Activated naive CD8-positive, alpha-beta T cell (primary cell): ENCODE measurements at regions not wholly inside any gene's neighbourhood (a gene's known extent, or its start where the extent isn't known, plus 50 kb on each side); places are given as distances from the start of the nearest gene placed in this dataset.
"Not testable (repeated sequence)": the region's sequence is repeated elsewhere in the genome, so short reads cannot be mapped to it uniquely, and the experiment has no call there.

Experiments used
- H3K27ac Mint-ChIP-seq: one replicate; pipeline ENCODE4 v1.8.0; 2021; ENCODE audit warnings: mixed read lengths
- H3K27me3 Mint-ChIP-seq: one replicate; pipeline ENCODE4 v1.8.0; 2021; ENCODE audit warnings: mixed read lengths
- H3K36me3 Mint-ChIP-seq: one replicate; pipeline ENCODE4 v1.8.0; 2021; ENCODE audit warnings: mixed read lengths
- H3K4me1 Mint-ChIP-seq: one replicate; pipeline ENCODE4 v1.8.0; 2021; ENCODE audit warnings: low read depth, mixed read lengths
- H3K4me3 Mint-ChIP-seq: one replicate; pipeline ENCODE4 v1.8.0; 2021; ENCODE audit warnings: mild to moderate bottlenecking, mixed read lengths
- H3K9me3 Mint-ChIP-seq: one replicate; pipeline ENCODE4 v1.8.0; 2021; ENCODE audit warnings: low read depth, mixed read lengths

- not testable (repeated sequence) for H3K36me3 Mint-ChIP-seq, H3K27me3 Mint-ChIP-seq, H3K9me3 Mint-ChIP-seq, H3K4me1 Mint-ChIP-seq, H3K27ac Mint-ChIP-seq, H3K4me3 Mint-ChIP-seq
Observed at GRCh38 chr7:35978816-35979640, 174.0 kb upstream of the EEPD1 start.

- H3K4me3 Mint-ChIP-seq: no peak overlapping the region
- no peaks in the 10 kb centered on the region for H3K9me3 Mint-ChIP-seq
- H3K36me3 Mint-ChIP-seq: no peaks in the 10 kb centered on the region
- H3K27ac Mint-ChIP-seq: no peak overlapping the region
- no peaks in the 10 kb centered on the region for H3K4me1 Mint-ChIP-seq
- no peaks in the 10 kb centered on the region for H3K27me3 Mint-ChIP-seq
Observed at GRCh38 chr7:35982600-35982999, 170.5 kb upstream of the EEPD1 start.

- no peaks in the 10 kb centered on the region for H3K27me3 Mint-ChIP-seq
- H3K27ac Mint-ChIP-seq: no peak overlapping the region
- H3K4me3 Mint-ChIP-seq: no peak overlapping the region
- H3K9me3 Mint-ChIP-seq: no peaks in the 10 kb centered on the region
- no peaks in the 10 kb centered on the region for H3K36me3 Mint-ChIP-seq
- no peaks in the 10 kb centered on the region for H3K4me1 Mint-ChIP-seq
Observed at GRCh38 chr7:35983626-35984025, 169.4 kb upstream of the EEPD1 start.

GRCh38 chr7:35985126-35985754, 167.8 kb upstream of the EEPD1 start:
- Mint-ChIP-seq H3K9me3 (no peaks in the 10 kb centered on the region), H3K27me3 (no peaks in the 10 kb centered on the region), H3K4me1 (no peaks in the 10 kb centered on the region), H3K27ac (no peak overlapping the region), H3K36me3 (no peaks in the 10 kb centered on the region), H3K4me3 (no peak overlapping the region)

DNA sequence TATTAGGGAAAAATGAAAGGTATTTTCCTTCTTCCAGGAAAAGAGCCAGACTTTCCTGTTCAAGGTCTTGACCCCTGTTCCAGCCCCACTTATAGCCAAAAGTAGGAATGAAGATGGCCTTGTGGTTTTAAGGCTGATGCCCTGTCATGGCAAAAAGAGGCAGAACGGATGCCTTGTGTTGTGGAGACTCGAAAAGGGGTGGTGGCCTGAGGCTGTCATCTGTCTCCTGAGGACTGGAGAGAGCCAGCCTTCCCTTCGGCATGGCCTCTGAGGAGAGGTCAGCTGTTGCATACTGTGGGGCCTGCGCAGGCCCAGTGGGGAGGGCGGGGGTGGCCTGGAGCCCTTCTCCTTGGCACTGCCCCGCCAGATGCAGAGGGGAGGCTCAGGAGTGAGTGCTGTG, 166.0 kb upstream of the EEPD1 start:
- H3K27ac Mint-ChIP-seq: no peak overlapping the region
- H3K4me1 Mint-ChIP-seq: peaks cover 7% of the 10 kb centered on the region
- no peaks in the 10 kb centered on the region for H3K9me3 Mint-ChIP-seq
- no peaks in the 10 kb centered on the region for H3K27me3 Mint-ChIP-seq
- H3K4me3 Mint-ChIP-seq: no peak overlapping the region
- H3K36me3 Mint-ChIP-seq: no peaks in the 10 kb centered on the region

DNA sequence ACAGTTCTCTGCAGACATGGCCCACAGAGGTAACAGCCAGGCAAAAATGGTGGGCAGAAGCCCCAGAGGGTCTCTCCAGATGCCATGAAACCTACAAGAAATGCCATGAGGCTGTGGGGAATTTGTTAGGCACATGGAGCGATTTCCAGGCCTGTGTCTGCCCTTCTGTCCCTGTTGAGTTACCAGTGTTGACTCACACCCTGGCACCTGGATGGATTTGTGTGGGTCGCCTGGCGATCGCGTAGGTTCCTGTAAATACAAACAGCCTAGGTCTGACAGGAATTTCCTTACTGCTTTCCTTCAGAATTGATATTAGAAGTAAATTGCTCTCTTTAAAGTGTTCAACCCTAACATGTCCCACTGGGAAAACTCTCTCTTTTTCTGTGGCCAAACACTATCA, 164.9 kb upstream of the EEPD1 start:
- H3K9me3 Mint-ChIP-seq: no peaks in the 10 kb centered on the region
- H3K4me3 Mint-ChIP-seq: no peak overlapping the region
- H3K36me3 Mint-ChIP-seq: no peaks in the 10 kb centered on the region
- no peak overlapping the region for H3K27ac Mint-ChIP-seq
- no peaks in the 10 kb centered on the region for H3K27me3 Mint-ChIP-seq
- peaks cover 7% of the 10 kb centered on the region for H3K4me1 Mint-ChIP-seq

GRCh38 chr7:35988818-35989217, 164.2 kb upstream of the EEPD1 start:
- Mint-ChIP-seq H3K9me3 (no peaks in the 10 kb centered on the region), H3K4me1 (peaks cover 7% of the 10 kb centered on the region), H3K4me3 (no peak overlapping the region), H3K27ac (no peak overlapping the region), H3K27me3 (no peaks in the 10 kb centered on the region), H3K36me3 (no peaks in the 10 kb centered on the region)

GRCh38 chr7:35991511-35992232, 161.4 kb upstream of the EEPD1 start:
- H3K9me3 Mint-ChIP-seq: no peaks in the 10 kb centered on the region
- no peak overlapping the region for H3K4me3 Mint-ChIP-seq

DNA sequence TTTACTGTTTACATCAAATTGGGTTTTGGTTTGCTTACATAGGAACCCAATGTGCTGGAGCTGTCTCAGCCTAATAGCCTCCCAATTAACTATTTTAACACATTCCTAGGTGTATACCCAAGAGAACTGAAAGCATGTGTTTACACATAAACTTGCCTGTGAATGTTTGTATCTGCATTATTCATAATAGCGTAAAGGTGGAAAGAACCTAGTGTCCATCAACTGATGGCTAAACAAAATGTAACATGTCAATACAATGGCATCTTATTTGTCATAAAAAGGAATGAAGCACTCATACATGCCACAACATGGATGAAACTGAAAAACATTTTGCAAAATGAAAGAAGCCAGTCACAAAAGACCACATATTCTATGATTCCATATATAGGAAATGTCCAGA, 160.6 kb upstream of the EEPD1 start:
- Mint-ChIP-seq H3K4me1 (peaks cover 7% of the 10 kb centered on the region), H3K9me3 (no peaks in the 10 kb centered on the region), H3K27ac (no peak overlapping the region), H3K4me3 (no peak overlapping the region), H3K36me3 (no peaks in the 10 kb centered on the region), H3K27me3 (no peaks in the 10 kb centered on the region)

More at GRCh38 chr7:35991511-35992232, 161.4 kb upstream of the EEPD1 start:
- H3K36me3 Mint-ChIP-seq: no peaks in the 10 kb centered on the region
- H3K27me3 Mint-ChIP-seq: no peaks in the 10 kb centered on the region
- peaks cover 7% of the 10 kb centered on the region for H3K4me1 Mint-ChIP-seq
- no peak overlapping the region for H3K27ac Mint-ChIP-seq

DNA sequence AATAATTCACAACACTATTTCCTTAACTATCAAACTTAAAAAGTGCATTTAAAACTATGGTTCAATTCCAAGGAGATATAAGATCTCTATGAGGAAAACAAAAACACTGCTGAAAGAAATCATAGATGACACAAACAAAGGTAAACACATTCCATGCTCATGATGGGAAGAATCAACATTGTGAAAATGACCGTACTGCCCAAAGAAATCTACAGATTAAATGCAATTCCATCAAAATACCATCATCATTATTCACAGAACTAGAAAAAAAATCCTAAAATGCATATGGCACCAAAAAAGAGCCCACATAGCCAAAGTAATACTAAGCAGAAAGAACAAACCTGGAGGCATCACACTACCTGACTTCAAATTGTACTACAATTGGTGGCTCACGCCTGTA, 159.9 kb upstream of the EEPD1 start:
- H3K27ac Mint-ChIP-seq: no peak overlapping the region
- H3K36me3 Mint-ChIP-seq: no peaks in the 10 kb centered on the region
- H3K4me1 Mint-ChIP-seq: peaks cover 7% of the 10 kb centered on the region
- no peaks in the 10 kb centered on the region for H3K9me3 Mint-ChIP-seq
- H3K27me3 Mint-ChIP-seq: no peaks in the 10 kb centered on the region
- H3K4me3 Mint-ChIP-seq: no peak overlapping the region

- Mint-ChIP-seq H3K4me1 (peaks cover 7% of the 10 kb centered on the region), H3K4me3 (no peak overlapping the region), H3K27me3 (no peaks in the 10 kb centered on the region), H3K36me3 (no peaks in the 10 kb centered on the region), H3K27ac (no peak overlapping the region), H3K9me3 (no peaks in the 10 kb centered on the region)
Observed at GRCh38 chr7:35993676-35994606, 159.1 kb upstream of the EEPD1 start.

- no peaks in the 10 kb centered on the region for H3K36me3 Mint-ChIP-seq
- H3K27me3 Mint-ChIP-seq: no peaks in the 10 kb centered on the region
- H3K4me3 Mint-ChIP-seq: no peak overlapping the region
- no peak overlapping the region for H3K27ac Mint-ChIP-seq
- H3K9me3 Mint-ChIP-seq: no peaks in the 10 kb centered on the region
- H3K4me1 Mint-ChIP-seq: peaks cover 7% of the 10 kb centered on the region
Observed at GRCh38 chr7:35995334-35995733, 157.7 kb upstream of the EEPD1 start.

DNA sequence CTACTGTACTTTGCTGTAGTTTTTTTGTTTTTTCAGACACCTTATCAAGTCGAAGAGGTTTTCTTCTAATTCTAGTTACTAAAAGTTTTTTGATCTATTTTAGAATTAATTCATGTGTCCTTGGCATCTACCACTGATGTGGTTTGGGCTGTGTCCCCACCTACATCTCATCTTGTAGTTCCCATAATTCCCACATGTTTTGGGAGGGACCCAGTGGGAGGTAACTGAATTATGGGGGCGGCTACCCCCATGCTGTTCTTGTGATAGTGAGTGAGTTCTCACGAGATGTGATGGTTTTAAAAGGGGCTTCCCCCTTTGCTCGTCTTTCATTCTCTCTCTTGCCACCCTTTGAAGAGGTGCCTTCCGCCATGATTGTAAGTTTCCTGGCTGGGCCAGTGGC, 154.6 kb upstream of the EEPD1 start:
- Mint-ChIP-seq H3K4me3 (no peak overlapping the region), H3K27ac (no peak overlapping the region), H3K27me3 (no peaks in the 10 kb centered on the region), H3K9me3 (no peaks in the 10 kb centered on the region), H3K4me1 (no peaks in the 10 kb centered on the region), H3K36me3 (no peaks in the 10 kb centered on the region)

GRCh38 chr7:36001546-36001945, 151.5 kb upstream of the EEPD1 start:
- peaks cover 9% of the 10 kb centered on the region for H3K4me1 Mint-ChIP-seq
- H3K9me3 Mint-ChIP-seq: no peaks in the 10 kb centered on the region
- no peaks in the 10 kb centered on the region for H3K36me3 Mint-ChIP-seq
- no peak overlapping the region for H3K4me3 Mint-ChIP-seq
- no peaks in the 10 kb centered on the region for H3K27me3 Mint-ChIP-seq
- H3K27ac Mint-ChIP-seq: no peak overlapping the region
